GM23338 (cell line): ENCODE measurements at regions not wholly inside any gene's neighbourhood (a gene's known extent, or its start where the extent isn't known, plus 50 kb on each side); places are given as distances from the start of the nearest gene placed in this dataset.

Experiments used
- CREB1 ChIP-seq: fragments of 250-450 bp; sonication (Bioruptor Pico); IDR thresholded peaks from 2 replicates; pipeline ENCODE4 v1.5.0; 2020; ENCODE audit warnings: low read depth, mild to moderate bottlenecking, moderate library complexity
- CTCF ChIP-seq, 2 experiments: fragments of 200-600 bp in 1 of 2; sonication (generic) in 1 of 2; conservative IDR thresholded peaks; 2 replicates each; pipeline versions ENCODE4 v1.5.1 to v1.6.1; 2016 to 2017; ENCODE audit warnings: antibody characterized with exemption in 2 of 2, low read depth in 2 of 2, mild to moderate bottlenecking in 2 of 2, moderate library complexity in 1 of 2
- EZH2 ChIP-seq: fragments of 200-600 bp; sonication (generic); IDR thresholded peaks from one replicate; pipeline ENCODE4 v1.8.0; 2017; ENCODE audit warnings: antibody characterized with exemption, mild to moderate bottlenecking, low read depth; ENCODE audit not compliant: unreplicated experiment
- EZH2phosphoT487 ChIP-seq: fragments of 200-600 bp; sonication (generic); IDR thresholded peaks from one replicate; pipeline ENCODE4 v1.8.1; 2018; ENCODE audit warnings: antibody characterized with exemption; ENCODE audit not compliant: unreplicated experiment
- JUNB ChIP-seq: IDR thresholded peaks from one replicate; pipeline ENCODE4 v1.6.1; 2016; ENCODE audit warnings: antibody characterized with exemption; ENCODE audit not compliant: unreplicated experiment
- POLR2AphosphoS5 ChIP-seq: IDR thresholded peaks from 2 replicates; pipeline ENCODE4 v1.6.1; 2016; ENCODE audit warnings: antibody characterized with exemption, low read depth
- ZNF114 ChIP-seq: fragments of 250-450 bp; sonication (Bioruptor Pico); IDR thresholded peaks from 2 replicates; pipeline ENCODE4 v1.5.0; 2020; ENCODE audit warnings: mild to moderate bottlenecking, moderate library complexity
- TF ChIP-seq, protein P1 (sequence below): IDR thresholded peaks from one replicate; pipeline ENCODE4 v1.6.1; 2018; ENCODE audit warnings: antibody characterized with exemption; ENCODE audit not compliant: unreplicated experiment

DNA sequence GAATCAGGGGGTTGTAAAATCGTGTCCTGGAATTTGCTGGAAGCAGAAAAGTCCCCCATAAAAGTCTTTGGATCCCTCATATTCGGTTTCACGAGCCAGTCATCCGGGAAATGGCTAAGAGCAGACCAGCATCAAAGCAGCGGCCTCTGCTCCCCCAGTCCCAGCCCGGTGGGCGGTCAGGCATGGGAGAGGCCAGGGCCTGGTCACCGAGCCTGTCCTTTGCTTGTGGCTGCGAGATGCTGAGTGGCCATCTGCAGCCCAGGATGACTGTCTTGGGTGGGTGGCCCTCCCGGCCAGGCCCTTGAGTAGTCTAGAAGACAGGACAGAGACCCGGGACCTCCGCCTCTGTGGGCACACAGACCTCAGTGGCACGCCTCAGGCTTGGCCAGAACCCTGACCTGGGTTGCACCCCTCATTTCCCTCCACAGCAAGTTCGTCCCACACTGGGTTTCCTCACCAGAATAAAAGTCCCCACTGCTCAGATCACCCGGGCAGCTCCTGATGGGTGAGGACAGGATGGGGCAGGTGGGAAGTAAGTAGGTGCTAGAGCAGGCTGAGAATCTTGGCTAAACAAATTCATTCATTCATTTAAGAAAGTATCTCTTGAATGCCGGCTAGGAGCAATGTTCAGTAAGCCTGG, 172.1 kb downstream of the BMP7 start:
- no peak for TF ChIP-seq CTCF (conservative IDR thresholded peaks at IDR 0.05; ENCODE audit: low read depth in 2 of 2)
- no peak for TF ChIP-seq EZH2
- TF ChIP-seq POLR2AphosphoS5: no peak
- no peak for TF ChIP-seq EZH2phosphoT487
- TF ChIP-seq, protein P1, sequence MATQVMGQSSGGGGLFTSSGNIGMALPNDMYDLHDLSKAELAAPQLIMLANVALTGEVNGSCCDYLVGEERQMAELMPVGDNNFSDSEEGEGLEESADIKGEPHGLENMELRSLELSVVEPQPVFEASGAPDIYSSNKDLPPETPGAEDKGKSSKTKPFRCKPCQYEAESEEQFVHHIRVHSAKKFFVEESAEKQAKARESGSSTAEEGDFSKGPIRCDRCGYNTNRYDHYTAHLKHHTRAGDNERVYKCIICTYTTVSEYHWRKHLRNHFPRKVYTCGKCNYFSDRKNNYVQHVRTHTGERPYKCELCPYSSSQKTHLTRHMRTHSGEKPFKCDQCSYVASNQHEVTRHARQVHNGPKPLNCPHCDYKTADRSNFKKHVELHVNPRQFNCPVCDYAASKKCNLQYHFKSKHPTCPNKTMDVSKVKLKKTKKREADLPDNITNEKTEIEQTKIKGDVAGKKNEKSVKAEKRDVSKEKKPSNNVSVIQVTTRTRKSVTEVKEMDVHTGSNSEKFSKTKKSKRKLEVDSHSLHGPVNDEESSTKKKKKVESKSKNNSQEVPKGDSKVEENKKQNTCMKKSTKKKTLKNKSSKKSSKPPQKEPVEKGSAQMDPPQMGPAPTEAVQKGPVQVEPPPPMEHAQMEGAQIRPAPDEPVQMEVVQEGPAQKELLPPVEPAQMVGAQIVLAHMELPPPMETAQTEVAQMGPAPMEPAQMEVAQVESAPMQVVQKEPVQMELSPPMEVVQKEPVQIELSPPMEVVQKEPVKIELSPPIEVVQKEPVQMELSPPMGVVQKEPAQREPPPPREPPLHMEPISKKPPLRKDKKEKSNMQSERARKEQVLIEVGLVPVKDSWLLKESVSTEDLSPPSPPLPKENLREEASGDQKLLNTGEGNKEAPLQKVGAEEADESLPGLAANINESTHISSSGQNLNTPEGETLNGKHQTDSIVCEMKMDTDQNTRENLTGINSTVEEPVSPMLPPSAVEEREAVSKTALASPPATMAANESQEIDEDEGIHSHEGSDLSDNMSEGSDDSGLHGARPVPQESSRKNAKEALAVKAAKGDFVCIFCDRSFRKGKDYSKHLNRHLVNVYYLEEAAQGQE: no peak
- TF ChIP-seq CREB1: no peak
- no peak for TF ChIP-seq JUNB
- no peak for TF ChIP-seq ZNF114
